Colonic mucosa (tissue), 4 donors: ENCODE measurements at regions not wholly inside any gene's neighbourhood (a gene's known extent, or its start where the extent isn't known, plus 50 kb on each side); places are given as distances from the start of the nearest gene placed in this dataset.

Source experiments
- DNase-seq: peaks from one replicate; pipeline ENCODE4 v3.0.0-alpha.2; 2020
- H3K27ac ChIP-seq: fragments of 200-600 bp; one replicate; pipeline ENCODE4 v1.8.0; 2021
- H3K27me3 ChIP-seq: fragments of 200-600 bp; one replicate; pipeline ENCODE4 v1.8.0; 2021
- H3K36me3 ChIP-seq: fragments of 200-600 bp; one replicate; pipeline ENCODE4 v1.8.0; 2021
- H3K4me1 ChIP-seq: fragments of 200-600 bp; one replicate; pipeline ENCODE4 v1.8.0; 2021; ENCODE audit warnings: mild to moderate bottlenecking
- H3K4me3 ChIP-seq: fragments of 200-600 bp; one replicate; pipeline ENCODE4 v1.8.0; 2021
- H3K9ac ChIP-seq, 2 donors: one replicate each; pipeline ENCODE4 v1.7.0; 2013; ENCODE audit warnings: control low read depth in 2 of 2, low read depth in 2 of 2, low read length in 2 of 2
- H3K9me3 ChIP-seq: fragments of 200-600 bp; one replicate; pipeline ENCODE4 v1.8.0; 2021
- intact Hi-C: fragments of 100-400 bp; cut with DNase I; formaldehyde crosslinking; loops from one replicate; pipeline ENCODE4 v1.14.1; 2022
- TF ChIP-seq, protein P1 (sequence below): fragments of 200-600 bp; IDR thresholded peaks from one replicate; pipeline ENCODE4 v1.8.0; 2022; ENCODE audit warnings: antibody characterized with exemption, mild to moderate bottlenecking
- donor health status: healthy.
- donor health status: DM: no; HTN: no; CAD: no.
- donor health status: DM: no; HTN: no; CAD: no.

GRCh38 chr1:173421789-173422188 is 55.3 kb upstream of the PRDX6 start:
- Histone ChIP-seq H3K4me1 (no peaks in the 10 kb centered on the region), H3K4me3 (no peak overlapping the region), H3K36me3 (no peaks in the 10 kb centered on the region), H3K9me3 (no peaks in the 10 kb centered on the region), H3K27ac (no peak overlapping the region), H3K27me3 (no peaks in the 10 kb centered on the region), H3K9ac (no peak overlapping the region)
- intact Hi-C loops = no loop called here
- TF ChIP-seq, protein P1, sequence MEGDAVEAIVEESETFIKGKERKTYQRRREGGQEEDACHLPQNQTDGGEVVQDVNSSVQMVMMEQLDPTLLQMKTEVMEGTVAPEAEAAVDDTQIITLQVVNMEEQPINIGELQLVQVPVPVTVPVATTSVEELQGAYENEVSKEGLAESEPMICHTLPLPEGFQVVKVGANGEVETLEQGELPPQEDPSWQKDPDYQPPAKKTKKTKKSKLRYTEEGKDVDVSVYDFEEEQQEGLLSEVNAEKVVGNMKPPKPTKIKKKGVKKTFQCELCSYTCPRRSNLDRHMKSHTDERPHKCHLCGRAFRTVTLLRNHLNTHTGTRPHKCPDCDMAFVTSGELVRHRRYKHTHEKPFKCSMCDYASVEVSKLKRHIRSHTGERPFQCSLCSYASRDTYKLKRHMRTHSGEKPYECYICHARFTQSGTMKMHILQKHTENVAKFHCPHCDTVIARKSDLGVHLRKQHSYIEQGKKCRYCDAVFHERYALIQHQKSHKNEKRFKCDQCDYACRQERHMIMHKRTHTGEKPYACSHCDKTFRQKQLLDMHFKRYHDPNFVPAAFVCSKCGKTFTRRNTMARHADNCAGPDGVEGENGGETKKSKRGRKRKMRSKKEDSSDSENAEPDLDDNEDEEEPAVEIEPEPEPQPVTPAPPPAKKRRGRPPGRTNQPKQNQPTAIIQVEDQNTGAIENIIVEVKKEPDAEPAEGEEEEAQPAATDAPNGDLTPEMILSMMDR = no peak
- DNase-seq = no peak

DNA sequence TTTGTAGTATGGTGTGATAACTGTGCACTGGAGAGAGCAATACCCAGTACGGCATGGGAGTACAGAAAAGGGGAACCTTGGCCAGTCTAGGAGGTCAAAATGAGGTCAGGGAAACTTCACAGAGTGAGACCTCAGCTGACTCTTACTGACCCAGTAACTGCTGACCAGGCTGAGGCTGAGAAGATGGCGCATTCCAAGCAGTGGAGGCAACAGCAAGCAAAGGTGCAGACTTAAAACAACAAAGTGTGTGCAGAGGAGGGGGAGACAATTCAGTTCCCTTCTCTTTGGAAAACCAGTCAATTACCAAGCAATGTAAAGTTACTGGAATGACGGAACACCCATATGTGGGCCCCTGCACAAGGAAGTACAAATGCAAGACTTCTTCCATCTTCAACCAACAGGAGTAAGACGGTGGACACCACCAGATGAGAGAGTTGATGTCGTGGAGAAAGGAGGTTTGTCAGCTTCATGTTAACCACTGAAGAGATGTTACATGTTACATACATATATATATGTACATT is 54.6 kb upstream of the PRDX6 start:
- Histone ChIP-seq H3K27ac (no peak overlapping the region), H3K9me3 (no peaks in the 10 kb centered on the region), H3K9ac (no peak overlapping the region), H3K27me3 (no peaks in the 10 kb centered on the region), H3K4me3 (no peak overlapping the region), H3K4me1 (no peaks in the 10 kb centered on the region), H3K36me3 (no peaks in the 10 kb centered on the region)
- TF ChIP-seq, protein P1 = no peak
- no peak for DNase-seq
- intact Hi-C loops = no loop called here

DNA sequence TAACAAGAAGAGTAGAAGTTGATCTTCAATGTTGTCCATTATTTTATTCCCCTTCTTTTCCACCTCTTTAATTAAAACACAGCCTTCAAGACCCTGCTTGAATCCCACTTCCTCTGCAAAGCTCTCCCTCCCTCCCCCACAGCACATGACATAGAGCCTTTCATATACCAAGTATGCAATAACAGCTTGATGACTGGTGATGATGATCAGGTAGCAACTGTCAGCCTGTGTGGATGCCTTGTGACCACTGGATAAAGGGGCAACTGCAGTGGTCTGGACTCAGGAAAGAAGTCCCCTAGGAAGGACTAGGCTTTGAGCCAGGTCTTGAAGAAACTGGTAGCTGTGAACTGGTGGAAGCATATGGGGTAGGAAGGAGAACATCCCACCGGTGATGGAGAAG is 53.8 kb upstream of the PRDX6 start:
- intact Hi-C loops = no loop called here
- no peaks in the 10 kb centered on the region for H3K4me1 ChIP-seq
- no peaks in the 10 kb centered on the region for H3K36me3 ChIP-seq
- no peak for DNase-seq
- H3K27ac ChIP-seq = no peak overlapping the region
- TF ChIP-seq, protein P1 = no peak
- no peak overlapping the region for H3K4me3 ChIP-seq
- no peaks in the 10 kb centered on the region for H3K9me3 ChIP-seq
- H3K27me3 ChIP-seq = no peaks in the 10 kb centered on the region
- no peak overlapping the region for H3K9ac ChIP-seq

- Histone ChIP-seq H3K27me3 (no peaks in the 10 kb centered on the region), H3K9ac (no peak overlapping the region), H3K27ac (peak overlapping the region; percentile 56), H3K4me1 (no peaks in the 10 kb centered on the region), H3K9me3 (no peaks in the 10 kb centered on the region), H3K4me3 (no peak overlapping the region), H3K36me3 (no peaks in the 10 kb centered on the region)
- intact Hi-C loops = no loop called here
- DNase-seq = no peak
- TF ChIP-seq, protein P1 = no peak
Observed at GRCh38 chr1:173424143-173424542, 53.0 kb upstream of the PRDX6 start.

DNA sequence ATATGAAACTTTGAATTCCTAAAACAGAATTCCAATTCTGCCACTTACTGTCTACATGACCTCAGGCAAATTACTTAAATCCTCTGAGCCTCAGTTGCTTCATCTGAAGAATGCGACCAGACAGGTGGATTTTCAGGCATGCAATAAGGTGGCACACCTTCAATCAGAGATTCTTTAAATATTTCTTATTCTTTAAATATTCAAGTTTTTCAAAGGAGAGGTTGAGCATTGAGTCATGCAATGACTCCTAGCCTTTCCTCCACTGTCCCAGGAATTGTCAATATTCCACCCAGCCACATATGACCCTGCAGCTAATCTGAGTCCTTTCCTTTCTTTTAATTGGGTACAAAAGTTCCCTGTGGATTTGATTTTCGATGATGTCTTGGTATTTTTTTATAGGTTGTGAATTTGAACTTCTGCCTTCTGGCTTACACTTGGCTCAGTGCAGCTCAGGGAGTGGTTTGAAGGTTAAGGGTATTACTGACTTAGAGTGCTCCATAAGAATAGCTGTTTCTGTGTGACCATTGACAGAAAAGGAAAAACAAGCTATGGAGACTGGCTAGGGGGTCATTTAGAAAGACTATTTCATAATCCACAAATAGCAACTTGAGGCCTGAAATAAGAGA is 52.2 kb upstream of the PRDX6 start:
- no peaks in the 10 kb centered on the region for H3K36me3 ChIP-seq
- H3K27me3 ChIP-seq = no peaks in the 10 kb centered on the region
- TF ChIP-seq, protein P1 = no peak
- no peak overlapping the region for H3K9ac ChIP-seq
- peak; percentile 47 for DNase-seq
- H3K4me1 ChIP-seq = no peaks in the 10 kb centered on the region
- peak overlapping the region; percentile 62 for H3K27ac ChIP-seq
- intact Hi-C loops = no loop called here
- H3K4me3 ChIP-seq = no peak overlapping the region
- H3K9me3 ChIP-seq = no peaks in the 10 kb centered on the region
